K562 (cell line): ENCODE measurements at regions not wholly inside any gene's neighbourhood (a gene's known extent, or its start where the extent isn't known, plus 50 kb on each side); places are given as distances from the start of the nearest gene placed in this dataset.

Experiments used
- ATAC-seq: fragments of 200-7000 bp; cut with Tn5 transposase; 3 replicates; pipeline ENCODE4 v1.9.1; 2020; ENCODE audit warnings: moderate library complexity
- BruUV-seq: library from RNA; stranded (reverse); fragments of 400-500 nt; replicated peaks from 2 replicates; lab custom pipeline; 2021; lab: Mats Ljungman, UMichigan
- CTCF ChIA-PET: fragments of 300-600 bp; formaldehyde crosslinking; extraction: SDS; loops from one replicate; lab custom pipeline; 2021; ENCODE audit warnings: low intra/inter-chr PET ratio; lab: Yijun Ruan, JAX
- POLR2A ChIA-PET: fragments of 300-600, 350-650 bp; sonication (Branson Sonifier 250); formaldehyde crosslinking; extraction: SDS; loops from one replicate; lab custom pipeline; 2021; ENCODE audit warnings: antibody characterized with exemption, inconsistent platforms; lab: Yijun Ruan, JAX
- DNase-seq, 4 experiments: peaks; one replicate each; pipeline versions ENCODE4 v3.0.0 to v3.0.0-alpha.2; 2011 to 2018; ENCODE audit warnings: low spot score in 3 of 4, mixed read lengths in 3 of 4; ENCODE audit errors: extremely low read depth in 1 of 4
- FAIRE-seq: peaks from 2 replicates; lab custom pipeline; 2011; peaks lifted over from hg19 to GRCh38; lab: Jason Lieb, UNC
- H2AFZ ChIP-seq: 2 replicates; pipeline ENCODE4 v1.6.0; 2011; ENCODE audit warnings: low read depth, low read length, control low read depth, inconsistent platforms
- H3K27ac ChIP-seq: fragments of 200-600 bp; 3 replicates; pipeline ENCODE4 v1.8.0; 2011; ENCODE audit warnings: low read depth, mild to moderate bottlenecking, control low read depth, inconsistent platforms, low read length, moderate library complexity, mixed read lengths; ENCODE audit errors: extremely low read depth
- H3K27me3 ChIP-seq, 2 experiments: fragments of 300-600 bp in 1 of 2; 2 replicates in 1 of 2; 3 replicates in 1 of 2; pipeline versions ENCODE4 v1.6.0 to v1.8.0; 2011; ENCODE audit warnings: inconsistent platforms in 2 of 2, low read length in 2 of 2, mild to moderate bottlenecking in 1 of 2, mixed read lengths in 1 of 2, moderate library complexity in 1 of 2; ENCODE audit not compliant: control insufficient read depth in 2 of 2, insufficient read depth in 2 of 2
- H3K36me3 ChIP-seq: fragments of 300-600 bp; 3 replicates; pipeline ENCODE4 v1.8.0; 2011; ENCODE audit warnings: mild to moderate bottlenecking, low read length, inconsistent platforms; ENCODE audit not compliant: control insufficient read depth, insufficient read depth
- H3K4me1 ChIP-seq, 2 experiments: fragments of 200-600 bp in 1 of 2; replicated peaks in 1 of 2; 2 replicates in 1 of 2; 3 replicates in 1 of 2; pipeline versions ENCODE4 v1.5.1 to v1.8.0; 2011; ENCODE audit warnings: inconsistent platforms in 2 of 2, low read length in 2 of 2, mild to moderate bottlenecking in 1 of 2, mixed read lengths in 1 of 2, moderate library complexity in 1 of 2; ENCODE audit not compliant: control insufficient read depth in 2 of 2, insufficient read depth in 2 of 2
- H3K4me2 ChIP-seq: 2 replicates; pipeline ENCODE4 v1.6.1; 2011; ENCODE audit warnings: low read length, control low read depth, inconsistent platforms, mixed read lengths; ENCODE audit not compliant: insufficient read depth
- H3K4me3 ChIP-seq: fragments of 200-600 bp; sonication (generic), shearing (Covaris generic); 2 replicates; pipeline ENCODE4 v1.5.1; 2016; ENCODE audit warnings: control low read depth, inconsistent platforms
- H3K79me2 ChIP-seq: fragments of 200-600 bp; 3 replicates; pipeline ENCODE4 v1.8.0; 2011; ENCODE audit warnings: low read length, inconsistent platforms; ENCODE audit not compliant: control insufficient read depth, insufficient read depth
- H3K9ac ChIP-seq, 2 experiments: 2 replicates each; pipeline versions ENCODE4 v1.6.0 to v1.6.1; 2011; ENCODE audit warnings: low read depth in 2 of 2, low read length in 2 of 2, control low read depth in 1 of 2, inconsistent platforms in 1 of 2, mild to moderate bottlenecking in 1 of 2, mixed read lengths in 1 of 2; ENCODE audit not compliant: insufficient read depth in 1 of 2
- H3K9me1 ChIP-seq: one replicate; pipeline ENCODE4 v1.6.0; 2011; ENCODE audit warnings: inconsistent platforms, mild to moderate bottlenecking, low read length, moderate library complexity; ENCODE audit not compliant: control insufficient read depth, insufficient read depth
- H3K9me3 ChIP-seq: replicated peaks from 2 replicates; pipeline ENCODE4 v1.5.1; 2011; ENCODE audit warnings: low read depth, low read length, inconsistent platforms; ENCODE audit not compliant: control insufficient read depth, insufficient read depth
- H4K20me1 ChIP-seq: replicated peaks from 2 replicates; pipeline ENCODE4 v1.6.1; 2011; ENCODE audit warnings: low read length, inconsistent platforms, mixed read lengths; ENCODE audit not compliant: control insufficient read depth, insufficient read depth
- BDP1 ChIP-seq: IDR thresholded peaks from 3 replicates; pipeline ENCODE4 v1.6.1; 2011; ENCODE audit not compliant: insufficient read length, insufficient read depth
- ELK3 ChIP-seq: fragments of 450-650 bp; formaldehyde crosslinking; IDR thresholded peaks from 2 replicates; pipeline ENCODE4 v1.4.0; 2020; ENCODE audit warnings: mild to moderate bottlenecking
- FOXA3 ChIP-seq, 2 experiments: fragments of 450-650 bp in 1 of 2; sonication (generic) in 1 of 2; formaldehyde crosslinking; IDR thresholded peaks in 1 of 2; conservative IDR thresholded peaks in 1 of 2; 2 replicates each; pipeline versions ENCODE4 v1.4.0 to v1.8.0; 2020 to 2022; ENCODE audit warnings: mild to moderate bottlenecking in 2 of 2, missing genetic modification reagents in 1 of 2
- HDAC2 ChIP-seq: fragments of 450-650 bp; IDR thresholded peaks from 2 replicates; pipeline ENCODE4 v1.6.1; 2016; ENCODE audit warnings: mild to moderate bottlenecking
- KDM4B ChIP-seq, 2 experiments: fragments of 450-650 bp in 1 of 2; sonication (generic) in 1 of 2; IDR thresholded peaks; 2 replicates each; pipeline ENCODE4 v1.6.1; 2016 to 2017; ENCODE audit warnings: borderline replicate concordance in 2 of 2, antibody characterized with exemption in 1 of 2, low read depth in 1 of 2, mild to moderate bottlenecking in 1 of 2
- MTA1 ChIP-seq: fragments of 450-650 bp; IDR thresholded peaks from 2 replicates; pipeline ENCODE4 v1.6.1; 2017; ENCODE audit warnings: borderline replicate concordance
- MTF1 ChIP-seq: fragments of 250-450 bp; sonication (Bioruptor Pico); IDR thresholded peaks from 2 replicates; pipeline ENCODE4 v1.9.0; 2021; ENCODE audit warnings: moderate library complexity, mild to moderate bottlenecking, inconsistent platforms, borderline replicate concordance
- STAT6 ChIP-seq: sonication (generic); formaldehyde crosslinking; IDR thresholded peaks from 2 replicates; pipeline ENCODE4 v1.8.1; 2023; ENCODE audit warnings: mild to moderate bottlenecking, missing genetic modification reagents
- TRIM24 ChIP-seq, 2 experiments: fragments of 450-650 bp; IDR thresholded peaks; 2 replicates each; pipeline ENCODE4 v1.6.1; 2016
- ZC3H11A ChIP-seq: IDR thresholded peaks from 2 replicates; pipeline ENCODE4 v1.6.1; 2012; ENCODE audit warnings: low read depth, low read length, improper control_type of control experiment
- ZKSCAN8 ChIP-seq: fragments of 200-800 bp; sonication (Bioruptor generic); IDR thresholded peaks from 2 replicates; pipeline ENCODE4 v1.6.1; 2016; ENCODE audit warnings: missing genetic modification characterization, missing compliant biosample characterization
- ZNF12 ChIP-seq: sonication (generic); formaldehyde crosslinking; IDR thresholded peaks from 2 replicates; pipeline ENCODE4 v1.4.0; 2020; ENCODE audit warnings: mild to moderate bottlenecking, missing genetic modification reagents
- ZNF133 ChIP-seq: fragments of 250-450 bp; sonication (Bioruptor Pico); IDR thresholded peaks from 2 replicates; pipeline ENCODE4 v1.4.0; 2020; ENCODE audit warnings: mild to moderate bottlenecking
- ZNF347 ChIP-seq: fragments of 450-650 bp; formaldehyde crosslinking; IDR thresholded peaks from 2 replicates; pipeline ENCODE4 v1.4.0; 2020; ENCODE audit warnings: low read depth, mild to moderate bottlenecking, moderate library complexity
- ZNF445 ChIP-seq: fragments of 250-450 bp; sonication (Bioruptor Pico); IDR thresholded peaks from 2 replicates; pipeline ENCODE4 v1.4.0; 2020; ENCODE audit warnings: low read depth, mild to moderate bottlenecking, moderate library complexity
- in situ Hi-C: fragments of 300-500 bp; cut with MboI; formaldehyde crosslinking; loops from 4 replicates; pipeline ENCODE4 v1.15.0; 2018; ENCODE audit warnings: inconsistent platforms, mixed read lengths
- intact Hi-C: fragments of 100-400 bp; cut with micrococcal nuclease; formaldehyde crosslinking; loops from 2 replicates; pipeline ENCODE4 v1.14.2; 2022

GRCh38 chr11:28849053-28849452 lies 740.9 kb downstream of the METTL15 start:
- POLR2A ChIA-PET, result no interaction called here
- no peaks in the 10 kb centered on the region for H3K36me3 ChIP-seq
- ATAC-seq, result no peak
- BruUV-seq, result no TSS peak
- in situ Hi-C loops, result no loop called here
- intact Hi-C loops, result no loop called here
- TF ChIP-seq MTF1 (no peak), BDP1 (no peak), ZKSCAN8 (CRISPR knock-in tag) (no peak), ZNF133 (CRISPR knock-in tag) (no peak), ZNF445 (no peak), HDAC2 (no peak), KDM4B (IDR thresholded peaks at IDR 0.05; ENCODE audit: borderline replicate concordance in 2 of 2, low read depth in 1 of 2) (no peak), FOXA3 (CRISPR knock-in tag; conservative IDR thresholded peaks at IDR 0.05 in 1 of 2, IDR thresholded peaks at IDR 0.05 in 1 of 2) (no peak), STAT6 (CRISPR knock-in tag) (no peak), TRIM24 (IDR thresholded peaks at IDR 0.05) (no peak), ZC3H11A (no peak), ZNF12 (no peak), MTA1 (no peak), ELK3 (CRISPR knock-in tag) (no peak), ZNF347 (no peak)
- H3K9me3 ChIP-seq, result peaks cover 2% of the 10 kb centered on the region; the same call in 1 of the 2 replicates
- H3K27me3 ChIP-seq, result no peaks in the 10 kb centered on the region
- no peaks in the 10 kb centered on the region for H4K20me1 ChIP-seq
- no peak overlapping the region for H3K9ac ChIP-seq
- H2AFZ ChIP-seq, result no peak overlapping the region
- FAIRE-seq, result no peak
- H3K4me1 ChIP-seq, result no peaks in the 10 kb centered on the region
- no peaks in the 10 kb centered on the region for H3K79me2 ChIP-seq
- CTCF ChIA-PET, result no interaction called here
- no peak overlapping the region for H3K4me2 ChIP-seq
- no peak overlapping the region for H3K27ac ChIP-seq
- no peaks in the 10 kb centered on the region for H3K9me1 ChIP-seq
- H3K4me3 ChIP-seq, result no peak overlapping the region
- DNase-seq, result no peak
